Upper lobe of left lung (tissue), 4 donors: ENCODE measurements at regions not wholly inside any gene's neighbourhood (a gene's known extent, or its start where the extent isn't known, plus 50 kb on each side); places are given as distances from the start of the nearest gene placed in this dataset.

ENCODE experiments used
- CTCF ChIP-seq, 6 experiments: fragments of 450-650 bp in 4 of 6; fragments of 200-600 bp in 2 of 6; sonication (generic) in 2 of 6; IDR thresholded peaks; one replicate each; pipeline ENCODE4 v1.5.1; 2016 to 2019; ENCODE audit warnings: antibody characterized with exemption in 6 of 6
- POLR2AphosphoS5 ChIP-seq, 2 donors: sonication (generic); formaldehyde crosslinking; IDR thresholded peaks; one replicate each; pipeline ENCODE4 v1.5.1; 2017; ENCODE audit warnings: antibody characterized with exemption in 2 of 2

- TF ChIP-seq CTCF (IDR thresholded peaks at IDR 0.05) (no peak), POLR2AphosphoS5 (IDR thresholded peaks at IDR 0.05) (no peak)
Observed at GRCh38 chr11:128303383-128303782, 284.0 kb downstream of the ETS1 start.
